ENCODE measurements at regions not wholly inside any gene's neighbourhood (a gene's known extent, or its start where the extent isn't known, plus 50 kb on each side); places are given as distances from the start of the nearest gene placed in this dataset.

DNA sequence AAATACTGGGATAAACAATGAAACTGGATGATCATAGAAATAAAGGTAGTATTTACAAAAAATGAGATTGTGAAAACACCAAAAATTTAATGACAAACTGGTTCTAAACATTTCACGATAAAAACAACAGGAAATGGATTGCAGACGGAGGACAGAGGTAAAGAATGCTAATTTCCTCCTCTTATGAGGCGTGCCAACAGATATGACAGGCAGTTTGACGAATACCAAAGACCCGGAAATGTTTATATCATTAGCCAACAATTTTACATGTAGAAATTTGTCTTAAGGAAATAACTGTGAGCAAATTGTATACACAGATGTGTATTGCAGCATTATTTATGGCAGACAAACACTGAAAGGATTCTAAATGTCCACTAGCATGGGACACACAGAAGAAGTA, 162.0 kb upstream of the MGMT start:
- intact Hi-C loops (cut with DNase I; ENCODE audit: low total_unique reads), result no loop called here
- whole genome bisulfite sequencing, 2 donors, result 21 to 27% methylated on average over 5 of the region's 5 CpGs
- H3K4me3 ChIP-seq (ENCODE audit: low read depth, poor library complexity, severe bottlenecking), result no peak overlapping the region
- no peak for DNase-seq (ENCODE audit: low spot score in 2 of 2)
- TF ChIP-seq, protein P1, sequence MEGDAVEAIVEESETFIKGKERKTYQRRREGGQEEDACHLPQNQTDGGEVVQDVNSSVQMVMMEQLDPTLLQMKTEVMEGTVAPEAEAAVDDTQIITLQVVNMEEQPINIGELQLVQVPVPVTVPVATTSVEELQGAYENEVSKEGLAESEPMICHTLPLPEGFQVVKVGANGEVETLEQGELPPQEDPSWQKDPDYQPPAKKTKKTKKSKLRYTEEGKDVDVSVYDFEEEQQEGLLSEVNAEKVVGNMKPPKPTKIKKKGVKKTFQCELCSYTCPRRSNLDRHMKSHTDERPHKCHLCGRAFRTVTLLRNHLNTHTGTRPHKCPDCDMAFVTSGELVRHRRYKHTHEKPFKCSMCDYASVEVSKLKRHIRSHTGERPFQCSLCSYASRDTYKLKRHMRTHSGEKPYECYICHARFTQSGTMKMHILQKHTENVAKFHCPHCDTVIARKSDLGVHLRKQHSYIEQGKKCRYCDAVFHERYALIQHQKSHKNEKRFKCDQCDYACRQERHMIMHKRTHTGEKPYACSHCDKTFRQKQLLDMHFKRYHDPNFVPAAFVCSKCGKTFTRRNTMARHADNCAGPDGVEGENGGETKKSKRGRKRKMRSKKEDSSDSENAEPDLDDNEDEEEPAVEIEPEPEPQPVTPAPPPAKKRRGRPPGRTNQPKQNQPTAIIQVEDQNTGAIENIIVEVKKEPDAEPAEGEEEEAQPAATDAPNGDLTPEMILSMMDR (IDR thresholded peaks at IDR 0.05), result no peak
- TF ChIP-seq POLR2A (IDR thresholded peaks at IDR 0.05), result no peak

GRCh38 chr10:129307141-129307540, 159.9 kb upstream of the MGMT start:
- intact Hi-C loops (cut with DNase I; ENCODE audit: low total_unique reads), result no loop called here

DNA sequence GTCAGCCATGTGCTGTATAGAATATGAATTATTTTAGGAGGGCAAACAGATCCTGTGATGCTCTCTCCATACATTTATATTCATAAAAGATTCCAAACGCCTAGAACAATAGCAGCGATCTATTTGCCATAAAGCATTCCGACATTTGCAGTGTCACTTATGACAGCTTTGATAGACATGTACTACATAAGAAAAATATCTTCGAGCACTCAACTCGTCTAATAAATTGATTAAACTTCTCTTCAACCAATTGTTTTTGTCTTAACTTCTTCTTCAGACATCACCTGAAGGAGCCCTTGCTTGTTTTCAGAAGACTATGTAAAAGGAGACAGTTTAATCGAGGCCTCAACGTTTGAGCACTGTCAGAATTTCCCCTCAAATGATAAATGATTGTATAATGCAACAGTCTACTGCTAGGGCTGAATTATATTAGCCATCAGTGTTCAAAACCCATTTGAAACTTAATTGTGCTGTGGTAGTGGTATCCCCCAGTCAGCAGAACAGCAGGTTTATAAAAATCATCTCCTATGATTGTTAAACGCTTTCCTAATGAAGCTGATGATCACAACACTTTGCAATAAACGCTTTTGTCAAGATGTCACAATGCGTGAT, 158.0 kb upstream of the MGMT start:
- intact Hi-C loops (cut with DNase I; ENCODE audit: low total_unique reads), result no loop called here
- H3K4me3 ChIP-seq (ENCODE audit: low read depth, poor library complexity, severe bottlenecking), result no peak overlapping the region
- WGBS, 2 donors, result 87 to 88% methylated on average over 10 of the region's 10 CpGs
- no peak for TF ChIP-seq POLR2A (IDR thresholded peaks at IDR 0.05)
- TF ChIP-seq, protein P1 (IDR thresholded peaks at IDR 0.05), result no peak
- no peak for DNase-seq (ENCODE audit: low spot score in 2 of 2)

More at GRCh38 chr10:129307141-129307540, 159.9 kb upstream of the MGMT start:
- 77 to 84% methylated on average over 8 of the region's 8 CpGs for WGBS, 2 donors
- no peak overlapping the region for H3K4me3 ChIP-seq (ENCODE audit: low read depth, poor library complexity, severe bottlenecking)
- TF ChIP-seq, protein P1 (IDR thresholded peaks at IDR 0.05), result no peak
- no peak for TF ChIP-seq POLR2A (IDR thresholded peaks at IDR 0.05)
- DNase-seq (ENCODE audit: low spot score in 2 of 2), result no peak

- intact Hi-C loops (cut with DNase I; ENCODE audit: low total_unique reads), result no loop called here
- TF ChIP-seq, protein P1 (IDR thresholded peaks at IDR 0.05), result no peak
- TF ChIP-seq POLR2A (IDR thresholded peaks at IDR 0.05), result no peak
- no peak for DNase-seq (ENCODE audit: low spot score in 2 of 2)
- H3K4me3 ChIP-seq (ENCODE audit: low read depth, poor library complexity, severe bottlenecking), result no peak overlapping the region
- 90 to 96% methylated on average over 5 of the region's 5 CpGs for WGBS, 2 donors
Measured at GRCh38 chr10:129309565-129309964, 157.5 kb upstream of the MGMT start.

DNA sequence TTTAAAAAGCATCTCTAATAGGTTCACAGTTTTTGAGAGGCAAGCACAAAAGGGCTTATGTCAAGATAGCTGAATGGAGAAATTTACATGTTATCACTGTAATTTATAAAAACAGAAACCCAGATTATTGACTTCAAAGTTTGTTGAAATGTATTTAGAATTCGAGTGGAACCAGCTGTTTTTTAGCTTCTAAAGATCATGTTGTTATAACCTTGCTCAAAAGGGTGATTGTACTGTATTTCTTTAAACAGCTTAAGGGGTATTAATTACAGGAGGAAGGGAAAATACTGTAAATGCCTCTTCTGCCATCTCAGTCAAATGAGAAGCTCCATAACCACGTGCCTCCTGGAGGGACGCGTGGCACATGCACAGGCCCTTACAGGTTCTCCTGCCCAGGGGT, 156.2 kb upstream of the MGMT start:
- intact Hi-C loops (cut with DNase I; ENCODE audit: low total_unique reads), result no loop called here
- no peak for DNase-seq (ENCODE audit: low spot score in 2 of 2)
- H3K4me3 ChIP-seq (ENCODE audit: low read depth, poor library complexity, severe bottlenecking), result no peak overlapping the region
- WGBS, 2 donors, result 65 to 75% methylated on average over 4 of the region's 4 CpGs
- TF ChIP-seq POLR2A (IDR thresholded peaks at IDR 0.05), result no peak
- TF ChIP-seq, protein P1 (IDR thresholded peaks at IDR 0.05), result no peak

GRCh38 chr10:129319934-129320333, 147.1 kb upstream of the MGMT start:
- no peak overlapping the region for H3K4me3 ChIP-seq (ENCODE audit: low read depth, poor library complexity, severe bottlenecking)
- DNase-seq (ENCODE audit: low spot score in 2 of 2), result no peak
- intact Hi-C loops (cut with DNase I; ENCODE audit: low total_unique reads), result no loop called here
- TF ChIP-seq, protein P1 (IDR thresholded peaks at IDR 0.05), result no peak
- TF ChIP-seq POLR2A (IDR thresholded peaks at IDR 0.05), result no peak
- 41 to 47% methylated on average over 1 of the region's 1 CpG for WGBS, 2 donors

All from lower leg skin (tissue), 4 donors.